Skeletal muscle tissue (tissue), 3 donors: ENCODE measurements at regions not wholly inside any gene's neighbourhood (a gene's known extent, or its start where the extent isn't known, plus 50 kb on each side); places are given as distances from the start of the nearest gene placed in this dataset.
A peak's percentile ranks its signal among the peaks of the same experiment; 100 is the strongest.

ENCODE experiments used
- H3K27ac ChIP-seq: one replicate; pipeline ENCODE4 v1.7.0; 2013; ENCODE audit warnings: mild to moderate bottlenecking, low read depth, low read length, inconsistent platforms
- H3K27me3 ChIP-seq, 3 donors: one replicate each; pipeline ENCODE4 v1.7.0; 2013; ENCODE audit warnings: low read length in 3 of 3; ENCODE audit not compliant: control insufficient read depth in 3 of 3, insufficient read depth in 3 of 3
- H3K36me3 ChIP-seq, 3 donors: one replicate each; pipeline ENCODE4 v1.7.0; 2013; ENCODE audit warnings: low read length in 3 of 3; ENCODE audit not compliant: control insufficient read depth in 3 of 3, insufficient read depth in 3 of 3
- H3K4me1 ChIP-seq, 3 donors: one replicate each; pipeline ENCODE4 v1.7.0; 2013; ENCODE audit warnings: low read length in 3 of 3, mild to moderate bottlenecking in 3 of 3; ENCODE audit not compliant: control insufficient read depth in 3 of 3, insufficient read depth in 3 of 3
- H3K4me3 ChIP-seq, 3 donors: one replicate each; pipeline ENCODE4 v1.7.0; 2013; ENCODE audit warnings: low read length in 3 of 3
- H3K9ac ChIP-seq, 3 donors: one replicate each; pipeline ENCODE4 v1.7.0; 2013; ENCODE audit warnings: low read length in 3 of 3, mild to moderate bottlenecking in 3 of 3, moderate library complexity in 2 of 3, low read depth in 1 of 3
- H3K9me3 ChIP-seq, 3 donors: one replicate each; pipeline ENCODE4 v1.7.0; 2013; ENCODE audit warnings: low read length in 3 of 3; ENCODE audit not compliant: control insufficient read depth in 3 of 3
- donor health status: Osteomylitis.

- Histone ChIP-seq H3K9me3 (no peaks in the 10 kb centered on the region), H3K27ac (no peak overlapping the region), H3K36me3 (no peaks in the 10 kb centered on the region), H3K4me1 (peaks cover 46 to 55% (median 50%) of the 10 kb centered on the region in 3 donors), H3K27me3 (no peaks in the 10 kb centered on the region), H3K4me3 (no peak overlapping the region), H3K9ac (no peak overlapping the region)
Observed at GRCh38 chr1:234922987-234923386, 205.7 kb downstream of the TOMM20 start.

- H3K36me3 ChIP-seq: no peaks in the 10 kb centered on the region
- peaks cover 50 to 65% (median 56%) of the 10 kb centered on the region in 3 donors for H3K4me1 ChIP-seq
- no peaks in the 10 kb centered on the region for H3K9me3 ChIP-seq
- peak overlapping the region in 1 of 3 donors; percentile 19 for H3K9ac ChIP-seq
- H3K27ac ChIP-seq: peak overlapping the region; percentile 90
- no peaks in the 10 kb centered on the region for H3K27me3 ChIP-seq
- no peak overlapping the region for H3K4me3 ChIP-seq
Observed at GRCh38 chr1:234921266-234922062, 207.2 kb downstream of the TOMM20 start.

- Histone ChIP-seq H3K4me3 (no peak overlapping the region), H3K9me3 (no peaks in the 10 kb centered on the region), H3K27ac (peak overlapping the region; percentile 90), H3K9ac (no peak overlapping the region), H3K27me3 (no peaks in the 10 kb centered on the region), H3K36me3 (no peaks in the 10 kb centered on the region), H3K4me1 (peaks cover 49 to 65% (median 56%) of the 10 kb centered on the region in 3 donors)
Observed at GRCh38 chr1:234920843-234921140, 207.8 kb downstream of the TOMM20 start.

- H3K9ac ChIP-seq: no peak overlapping the region
- no peak overlapping the region for H3K4me3 ChIP-seq
- peak overlapping the region; percentile 90 for H3K27ac ChIP-seq
- peaks cover 50 to 67% (median 56%) of the 10 kb centered on the region in 3 donors for H3K4me1 ChIP-seq
- no peaks in the 10 kb centered on the region for H3K27me3 ChIP-seq
- no peaks in the 10 kb centered on the region for H3K9me3 ChIP-seq
- no peaks in the 10 kb centered on the region for H3K36me3 ChIP-seq
Observed at GRCh38 chr1:234920136-234920842, 208.3 kb downstream of the TOMM20 start.

DNA sequence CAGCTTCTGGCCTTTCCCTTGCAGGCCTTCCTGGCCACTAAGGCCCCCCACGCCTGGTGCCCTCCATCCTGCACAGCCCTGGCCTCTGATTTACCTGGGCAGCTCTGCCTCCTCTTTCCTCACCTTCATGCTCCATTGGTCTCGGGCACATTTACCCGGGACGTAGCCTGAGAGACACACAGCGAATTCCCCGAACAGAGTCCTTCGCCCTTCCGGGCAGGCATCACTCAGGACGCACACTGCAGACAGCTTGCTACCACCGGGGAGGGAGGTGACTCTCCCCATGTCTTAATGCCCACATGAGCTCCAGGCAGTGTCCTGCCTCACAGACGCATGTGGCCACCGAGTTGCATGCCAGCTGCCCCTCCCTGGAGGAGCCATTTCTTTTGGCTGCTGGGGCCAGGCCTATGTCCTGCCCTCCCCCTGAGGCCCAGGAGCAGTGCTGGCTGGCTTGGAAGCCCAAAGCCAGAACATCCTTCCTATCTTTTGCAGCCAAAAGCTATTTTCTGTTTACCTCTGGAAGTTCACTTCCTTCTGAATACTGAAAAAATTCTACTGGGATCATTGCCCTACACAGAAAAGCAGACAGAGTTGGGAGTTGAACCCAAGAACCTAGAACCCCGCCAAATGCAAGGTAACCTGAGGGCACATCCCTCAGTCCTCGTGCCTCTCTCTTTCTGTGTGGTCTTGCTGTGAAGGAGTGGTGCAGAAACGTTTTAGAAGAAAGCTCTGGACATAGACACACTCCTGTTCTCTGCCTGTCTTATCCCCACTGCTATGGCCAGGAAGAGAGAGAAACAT, 209.5 kb downstream of the TOMM20 start:
- no peaks in the 10 kb centered on the region for H3K27me3 ChIP-seq
- peak overlapping the region; percentile 36 to 73 (median 68) for H3K9ac ChIP-seq
- no peaks in the 10 kb centered on the region for H3K9me3 ChIP-seq
- peak overlapping the region; percentile 90 for H3K27ac ChIP-seq
- H3K4me3 ChIP-seq: peak overlapping the region in 2 of 3 donors; percentile 29 to 38
- H3K4me1 ChIP-seq: peaks cover 53 to 69% (median 60%) of the 10 kb centered on the region in 3 donors
- H3K36me3 ChIP-seq: no peaks in the 10 kb centered on the region

GRCh38 chr1:234918181-234918841, 210.3 kb downstream of the TOMM20 start:
- Histone ChIP-seq H3K9ac (peak overlapping the region; percentile 36 to 73 (median 68)), H3K27me3 (no peaks in the 10 kb centered on the region), H3K9me3 (no peaks in the 10 kb centered on the region), H3K27ac (peak overlapping the region; percentile 90), H3K36me3 (no peaks in the 10 kb centered on the region), H3K4me3 (peak overlapping the region; percentile 23 to 29 (median 24)), H3K4me1 (peaks cover 54 to 75% (median 66%) of the 10 kb centered on the region in 3 donors)

- Histone ChIP-seq H3K36me3 (no peaks in the 10 kb centered on the region), H3K4me3 (no peak overlapping the region), H3K9ac (peak overlapping the region in 2 of 3 donors; percentile 12 to 68), H3K4me1 (peaks cover 60 to 81% (median 73%) of the 10 kb centered on the region in 3 donors), H3K27me3 (no peaks in the 10 kb centered on the region), H3K27ac (peak overlapping the region; percentile 90), H3K9me3 (no peaks in the 10 kb centered on the region)
Observed at GRCh38 chr1:234917495-234918180, 211.0 kb downstream of the TOMM20 start.

GRCh38 chr1:234916840-234917239, 211.8 kb downstream of the TOMM20 start:
- Histone ChIP-seq H3K27ac (peak overlapping the region; percentile 90), H3K9me3 (no peaks in the 10 kb centered on the region), H3K4me3 (no peak overlapping the region), H3K4me1 (peaks cover 64 to 80% (median 77%) of the 10 kb centered on the region in 3 donors), H3K9ac (no peak overlapping the region), H3K36me3 (no peaks in the 10 kb centered on the region), H3K27me3 (no peaks in the 10 kb centered on the region)
